ENCODE measurements at regions not wholly inside any gene's neighbourhood (a gene's known extent, or its start where the extent isn't known, plus 50 kb on each side); places are given as distances from the start of the nearest gene placed in this dataset.
A peak's percentile ranks its signal among the peaks of the same experiment; 100 is the strongest.

GRCh38 chr7:142445019-142445686 is 187.3 kb upstream of the PRSS58 start:
- H3K27me3 Mint-ChIP-seq (ENCODE audit: insufficient read depth), result no peaks in the 10 kb centered on the region
- no peak overlapping the region for H3K4me3 Mint-ChIP-seq
- no peaks in the 10 kb centered on the region for H3K9me3 Mint-ChIP-seq
- DNase-seq, result no peak
- H3K27ac Mint-ChIP-seq, result no peak overlapping the region
- peaks cover 52% of the 10 kb centered on the region for H3K4me1 Mint-ChIP-seq (ENCODE audit: low read depth)
- TF ChIP-seq CTCF (IDR thresholded peaks at IDR 0.05), result peak; percentile 60
- H3K36me3 Mint-ChIP-seq (ENCODE audit: low read depth), result no peaks in the 10 kb centered on the region

- Mint-ChIP-seq H3K4me1 (ENCODE audit: low read depth) (peaks cover 64% of the 10 kb centered on the region), H3K4me3 (peak overlapping the region; percentile 21; the same call in 1 of the 2 replicates), H3K27ac (peak overlapping the region; percentile 43), H3K27me3 (ENCODE audit: insufficient read depth) (no peaks in the 10 kb centered on the region), H3K36me3 (ENCODE audit: low read depth) (peaks cover 2% of the 10 kb centered on the region; the same call in 1 of the 2 replicates), H3K9me3 (peaks cover 2% of the 10 kb centered on the region; the same call in 1 of the 2 replicates)
- no peak for TF ChIP-seq CTCF (IDR thresholded peaks at IDR 0.05)
- no peak for DNase-seq
Measured at GRCh38 chr7:142443216-142444010, 185.6 kb upstream of the PRSS58 start.

- Mint-ChIP-seq H3K36me3 (ENCODE audit: low read depth) (peaks cover 4% of the 10 kb centered on the region; the same call in 1 of the 2 replicates), H3K27me3 (ENCODE audit: insufficient read depth) (no peaks in the 10 kb centered on the region)
Measured at GRCh38 chr7:142442396-142442795, 184.5 kb upstream of the PRSS58 start.

GRCh38 chr7:142440906-142441411 is 183.1 kb upstream of the PRSS58 start:
- H3K4me3 Mint-ChIP-seq, result peak overlapping the region; percentile 46
- peaks cover 88% of the 10 kb centered on the region for H3K4me1 Mint-ChIP-seq (ENCODE audit: low read depth)
- H3K27ac Mint-ChIP-seq, result peak overlapping the region; percentile 91
- no peak for TF ChIP-seq CTCF (IDR thresholded peaks at IDR 0.05)
- peaks cover 3% of the 10 kb centered on the region; the same call in 1 of the 2 replicates for H3K9me3 Mint-ChIP-seq
- H3K27me3 Mint-ChIP-seq (ENCODE audit: insufficient read depth), result no peaks in the 10 kb centered on the region
- no peak for DNase-seq
- peaks cover 4% of the 10 kb centered on the region; the same call in 1 of the 2 replicates for H3K36me3 Mint-ChIP-seq (ENCODE audit: low read depth)

More at GRCh38 chr7:142442396-142442795, 184.5 kb upstream of the PRSS58 start:
- peak overlapping the region; percentile 3; the same call in 1 of the 2 replicates for H3K27ac Mint-ChIP-seq
- DNase-seq, result no peak
- no peak overlapping the region for H3K4me3 Mint-ChIP-seq
- peaks cover 3% of the 10 kb centered on the region; the same call in 1 of the 2 replicates for H3K9me3 Mint-ChIP-seq
- no peak for TF ChIP-seq CTCF (IDR thresholded peaks at IDR 0.05)
- H3K4me1 Mint-ChIP-seq (ENCODE audit: low read depth), result peaks cover 74% of the 10 kb centered on the region

GRCh38 chr7:142440219-142440905 is 182.5 kb upstream of the PRSS58 start:
- Mint-ChIP-seq H3K4me3 (peak overlapping the region; percentile 46), H3K9me3 (peaks cover 3% of the 10 kb centered on the region; the same call in 1 of the 2 replicates), H3K27me3 (ENCODE audit: insufficient read depth) (no peaks in the 10 kb centered on the region), H3K36me3 (ENCODE audit: low read depth) (peaks cover 4% of the 10 kb centered on the region; the same call in 1 of the 2 replicates), H3K4me1 (ENCODE audit: low read depth) (peaks cover 92% of the 10 kb centered on the region), H3K27ac (peak overlapping the region; percentile 91)
- DNase-seq, result peak; percentile 78
- TF ChIP-seq CTCF (IDR thresholded peaks at IDR 0.05), result no peak
